Dendritic cell treated with granulocyte-macrophage colony-stimulating factor and Interleukin-4, amounts not matched to agents 40 ng/mL and 50 ng/mL, for 4 days (primary cell): ENCODE measurements at regions not wholly inside any gene's neighbourhood (a gene's known extent, or its start where the extent isn't known, plus 50 kb on each side); places are given as distances from the start of the nearest gene placed in this dataset.

Experiments used
- H3K27ac Mint-ChIP-seq: one replicate; pipeline ENCODE4 v1.8.0; 2022; ENCODE audit warnings: mild to moderate bottlenecking, mixed read lengths
- H3K27me3 Mint-ChIP-seq: one replicate; pipeline ENCODE4 v1.8.0; 2022; ENCODE audit warnings: mild to moderate bottlenecking, mixed read lengths
- H3K36me3 Mint-ChIP-seq: one replicate; pipeline ENCODE4 v1.8.0; 2022; ENCODE audit warnings: low read depth, mixed read lengths
- H3K4me1 Mint-ChIP-seq: one replicate; pipeline ENCODE4 v1.8.0; 2022; ENCODE audit warnings: low read depth, mixed read lengths
- H3K4me3 Mint-ChIP-seq: one replicate; pipeline ENCODE4 v1.8.0; 2022; ENCODE audit warnings: mild to moderate bottlenecking, moderate library complexity, mixed read lengths
- H3K9me3 Mint-ChIP-seq: one replicate; pipeline ENCODE4 v1.8.0; 2022; ENCODE audit warnings: mixed read lengths
- intact Hi-C: fragments of 100-400 bp; cut with micrococcal nuclease; formaldehyde crosslinking; loops from one replicate; pipeline ENCODE4 v1.15.0; 2022

GRCh38 chr5:86095092-86095491 lies 522.6 kb upstream of the COX7C start:
- intact Hi-C loops: no loop called here
- H3K4me3 Mint-ChIP-seq: no peak overlapping the region
- no peaks in the 10 kb centered on the region for H3K36me3 Mint-ChIP-seq
- H3K27ac Mint-ChIP-seq: no peak overlapping the region
- H3K9me3 Mint-ChIP-seq: no peaks in the 10 kb centered on the region
- H3K4me1 Mint-ChIP-seq: no peaks in the 10 kb centered on the region
- H3K27me3 Mint-ChIP-seq: no peaks in the 10 kb centered on the region

DNA sequence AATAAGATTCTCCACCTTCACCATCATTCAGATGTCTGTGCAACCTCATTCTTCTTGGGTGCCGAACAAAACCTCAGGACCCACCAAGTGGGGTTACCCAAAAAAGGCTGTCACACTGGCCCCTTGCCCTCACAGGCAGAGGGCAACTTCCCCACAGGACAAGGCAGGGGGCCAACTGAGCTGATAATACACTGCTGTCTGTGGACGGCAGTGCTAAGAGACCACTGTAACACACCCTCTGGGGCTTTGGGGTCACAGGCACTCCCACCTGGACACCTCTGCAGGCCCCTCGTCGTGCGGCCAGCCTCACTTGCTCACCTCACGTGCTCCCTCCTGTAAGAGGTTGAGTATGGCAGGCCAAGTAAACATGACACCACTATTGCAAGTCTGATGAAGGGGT lies 515.8 kb upstream of the COX7C start:
- intact Hi-C loops: no loop called here
- no peak overlapping the region for H3K27ac Mint-ChIP-seq
- no peaks in the 10 kb centered on the region for H3K9me3 Mint-ChIP-seq
- no peaks in the 10 kb centered on the region for H3K4me1 Mint-ChIP-seq
- H3K36me3 Mint-ChIP-seq: no peaks in the 10 kb centered on the region
- H3K4me3 Mint-ChIP-seq: no peak overlapping the region
- H3K27me3 Mint-ChIP-seq: no peaks in the 10 kb centered on the region

- H3K9me3 Mint-ChIP-seq: no peaks in the 10 kb centered on the region
Observed at GRCh38 chr5:86108825-86109224, 508.9 kb upstream of the COX7C start.

GRCh38 chr5:86112249-86112648 lies 505.5 kb upstream of the COX7C start:
- H3K4me3 Mint-ChIP-seq: no peak overlapping the region
- H3K9me3 Mint-ChIP-seq: no peaks in the 10 kb centered on the region
- no peak overlapping the region for H3K27ac Mint-ChIP-seq
- H3K4me1 Mint-ChIP-seq: no peaks in the 10 kb centered on the region
- intact Hi-C loops: no loop called here
- H3K36me3 Mint-ChIP-seq: no peaks in the 10 kb centered on the region
- H3K27me3 Mint-ChIP-seq: no peaks in the 10 kb centered on the region

More at GRCh38 chr5:86108825-86109224, 508.9 kb upstream of the COX7C start:
- H3K27ac Mint-ChIP-seq: no peak overlapping the region
- no peaks in the 10 kb centered on the region for H3K27me3 Mint-ChIP-seq
- intact Hi-C loops: no loop called here
- no peaks in the 10 kb centered on the region for H3K36me3 Mint-ChIP-seq
- H3K4me1 Mint-ChIP-seq: no peaks in the 10 kb centered on the region
- H3K4me3 Mint-ChIP-seq: no peak overlapping the region

DNA sequence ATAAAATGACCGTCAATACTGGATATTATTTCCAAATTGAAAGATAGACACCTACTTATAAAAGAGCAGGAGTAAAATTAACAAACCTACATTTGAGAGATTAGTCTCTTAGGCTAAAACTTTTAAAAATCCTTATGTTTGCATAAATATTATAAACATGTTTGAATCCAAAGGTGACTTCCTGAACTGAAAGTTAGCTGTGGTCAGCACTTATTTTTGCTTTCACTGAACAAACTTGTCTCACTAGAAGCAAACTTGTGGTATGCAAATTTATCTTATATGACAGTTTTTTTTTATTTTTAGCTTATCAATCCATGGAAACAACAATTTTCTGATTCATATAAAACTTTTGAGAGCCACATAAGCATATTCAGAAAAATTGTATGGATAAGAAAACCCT lies 502.6 kb upstream of the COX7C start:
- Mint-ChIP-seq H3K4me3 (no peak overlapping the region), H3K4me1 (no peaks in the 10 kb centered on the region), H3K27me3 (no peaks in the 10 kb centered on the region), H3K36me3 (no peaks in the 10 kb centered on the region), H3K9me3 (no peaks in the 10 kb centered on the region), H3K27ac (no peak overlapping the region)
- intact Hi-C loops: no loop called here

- Mint-ChIP-seq H3K4me1 (no peaks in the 10 kb centered on the region), H3K27me3 (no peaks in the 10 kb centered on the region), H3K36me3 (no peaks in the 10 kb centered on the region), H3K9me3 (no peaks in the 10 kb centered on the region), H3K4me3 (no peak overlapping the region), H3K27ac (no peak overlapping the region)
- intact Hi-C loops: no loop called here
Observed at GRCh38 chr5:86118542-86118941, 499.2 kb upstream of the COX7C start.

- Mint-ChIP-seq H3K27ac (no peak overlapping the region), H3K4me1 (no peaks in the 10 kb centered on the region), H3K4me3 (no peak overlapping the region), H3K36me3 (no peaks in the 10 kb centered on the region), H3K27me3 (no peaks in the 10 kb centered on the region), H3K9me3 (no peaks in the 10 kb centered on the region)
- intact Hi-C loops: no loop called here
Observed at GRCh38 chr5:86124333-86124732, 493.4 kb upstream of the COX7C start.

DNA sequence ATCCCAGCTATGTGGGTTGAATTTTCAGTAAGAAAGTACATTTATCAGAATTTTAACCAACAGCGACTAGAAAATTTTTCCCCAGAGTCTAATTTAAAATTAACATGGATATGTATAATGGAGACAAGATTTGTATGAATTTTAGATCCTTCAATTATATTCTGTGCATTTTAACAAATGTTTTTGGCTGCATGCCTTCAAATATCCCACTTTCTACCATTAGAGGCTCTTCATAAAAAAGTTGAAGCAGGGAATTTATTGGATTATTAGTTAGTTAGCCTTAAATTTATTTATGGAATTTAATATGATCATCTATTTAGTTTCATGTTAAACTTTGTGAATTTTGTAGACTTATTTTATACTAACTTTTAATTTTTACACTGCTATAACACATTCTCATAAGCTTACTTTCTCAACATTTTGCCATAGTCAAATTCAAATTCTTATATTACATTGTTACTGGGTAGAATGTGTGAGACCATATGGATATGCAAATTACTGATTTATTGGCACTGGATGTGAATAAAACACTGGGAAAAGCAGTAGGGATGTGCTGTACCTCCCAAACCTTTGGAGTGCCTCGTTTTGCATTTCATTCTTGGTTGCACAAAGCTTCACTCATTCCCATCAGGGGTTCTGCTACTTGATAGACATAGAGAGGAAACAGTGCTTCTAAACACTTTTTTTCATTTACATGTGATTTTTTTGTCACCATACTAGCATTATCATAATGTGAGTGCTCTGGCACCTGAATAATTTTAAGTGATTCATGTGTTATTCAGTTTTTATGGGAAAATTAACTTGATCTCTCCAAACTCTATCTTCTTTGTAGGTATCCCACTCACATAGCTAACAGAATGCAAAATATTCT lies 491.8 kb upstream of the COX7C start:
- no peak overlapping the region for H3K4me3 Mint-ChIP-seq
- intact Hi-C loops: no loop called here
- H3K36me3 Mint-ChIP-seq: no peaks in the 10 kb centered on the region
- no peak overlapping the region for H3K27ac Mint-ChIP-seq
- H3K27me3 Mint-ChIP-seq: no peaks in the 10 kb centered on the region
- H3K9me3 Mint-ChIP-seq: no peaks in the 10 kb centered on the region
- no peaks in the 10 kb centered on the region for H3K4me1 Mint-ChIP-seq

- Mint-ChIP-seq H3K36me3 (no peaks in the 10 kb centered on the region), H3K4me3 (no peak overlapping the region), H3K9me3 (no peaks in the 10 kb centered on the region), H3K27me3 (no peaks in the 10 kb centered on the region), H3K27ac (no peak overlapping the region), H3K4me1 (no peaks in the 10 kb centered on the region)
- intact Hi-C loops: no loop called here
Observed at GRCh38 chr5:86127696-86128095, 490.0 kb upstream of the COX7C start.

- Mint-ChIP-seq H3K27ac (no peak overlapping the region), H3K27me3 (no peaks in the 10 kb centered on the region), H3K4me3 (no peak overlapping the region), H3K9me3 (no peaks in the 10 kb centered on the region), H3K4me1 (no peaks in the 10 kb centered on the region), H3K36me3 (no peaks in the 10 kb centered on the region)
- intact Hi-C loops: no loop called here
Observed at GRCh38 chr5:86129009-86129408, 488.7 kb upstream of the COX7C start.

DNA sequence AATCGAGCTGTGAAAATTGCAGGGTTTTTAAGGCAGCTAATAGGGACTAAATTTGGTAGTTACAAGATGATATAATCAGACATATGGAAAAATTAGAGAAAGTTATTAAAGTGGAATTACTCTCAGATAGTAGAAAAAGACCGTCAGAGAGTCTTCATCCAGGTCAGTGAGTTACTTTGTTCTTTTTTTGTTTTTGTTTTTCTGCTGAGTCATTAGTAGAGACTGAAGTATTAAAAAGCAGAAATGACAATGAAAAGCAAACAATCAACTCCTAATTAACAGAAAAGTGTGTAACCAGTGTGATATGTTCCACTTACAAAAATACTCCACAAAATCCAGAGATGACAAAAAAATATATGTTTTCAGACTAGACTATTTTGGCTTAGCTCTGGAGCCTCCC lies 480.4 kb upstream of the COX7C start:
- Mint-ChIP-seq H3K9me3 (no peaks in the 10 kb centered on the region), H3K4me1 (no peaks in the 10 kb centered on the region), H3K4me3 (no peak overlapping the region), H3K27me3 (no peaks in the 10 kb centered on the region), H3K36me3 (no peaks in the 10 kb centered on the region), H3K27ac (no peak overlapping the region)
- intact Hi-C loops: no loop called here

DNA sequence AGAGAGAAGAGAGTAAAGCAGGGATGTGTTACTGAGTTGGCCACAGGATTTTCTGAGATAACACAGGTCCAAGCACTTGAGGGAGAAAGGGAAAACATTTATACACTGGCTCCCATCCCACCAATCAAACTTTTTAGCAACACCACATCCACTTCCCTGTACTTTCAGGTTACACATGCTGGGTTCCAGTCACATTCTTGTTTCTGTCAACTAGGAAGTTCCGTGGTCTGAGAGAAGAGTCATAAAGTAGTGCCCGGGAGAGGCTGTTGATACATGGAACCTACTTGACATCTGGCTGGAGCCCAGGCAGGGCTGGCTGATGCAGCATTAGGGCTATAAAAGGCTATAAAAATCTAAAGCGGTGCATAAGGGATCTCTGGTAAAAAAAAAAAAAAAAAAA lies 473.9 kb upstream of the COX7C start:
- Mint-ChIP-seq H3K4me3 (no peak overlapping the region), H3K27ac (no peak overlapping the region), H3K9me3 (peaks cover 19% of the 10 kb centered on the region), H3K27me3 (no peaks in the 10 kb centered on the region), H3K4me1 (no peaks in the 10 kb centered on the region), H3K36me3 (no peaks in the 10 kb centered on the region)
- intact Hi-C loops: no loop called here

DNA sequence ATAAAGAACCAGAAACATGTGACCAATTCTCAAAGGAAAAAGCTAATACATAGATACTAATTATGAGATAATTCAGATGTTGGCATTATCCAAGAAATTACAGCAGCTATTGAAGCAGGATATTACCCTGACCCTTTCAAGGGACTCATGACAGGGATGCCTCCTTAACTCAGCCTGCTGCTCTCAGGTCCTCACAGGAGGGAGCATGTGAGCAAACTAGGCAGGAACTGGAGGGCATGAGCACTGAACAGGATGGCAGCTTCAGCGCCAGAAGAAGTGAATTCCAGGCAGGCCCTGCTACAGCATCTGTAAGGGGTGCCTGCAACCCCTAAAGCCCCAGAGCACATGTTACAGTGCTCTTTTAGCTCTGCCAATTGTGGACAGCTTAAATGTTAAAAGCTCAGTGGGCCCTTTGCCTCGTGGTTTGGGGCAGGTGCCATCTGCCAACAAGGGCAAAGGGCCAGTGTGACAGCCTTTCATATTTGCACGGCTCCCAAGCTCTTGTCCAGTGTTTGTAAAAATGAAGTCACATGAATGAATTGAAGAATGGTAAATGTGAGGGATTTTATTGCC lies 464.7 kb upstream of the COX7C start:
- no peaks in the 10 kb centered on the region for H3K27me3 Mint-ChIP-seq
- no peaks in the 10 kb centered on the region for H3K9me3 Mint-ChIP-seq
- H3K36me3 Mint-ChIP-seq: no peaks in the 10 kb centered on the region
- no peak overlapping the region for H3K27ac Mint-ChIP-seq
- intact Hi-C loops: no loop called here
- H3K4me3 Mint-ChIP-seq: no peak overlapping the region
- H3K4me1 Mint-ChIP-seq: peaks cover 6% of the 10 kb centered on the region

DNA sequence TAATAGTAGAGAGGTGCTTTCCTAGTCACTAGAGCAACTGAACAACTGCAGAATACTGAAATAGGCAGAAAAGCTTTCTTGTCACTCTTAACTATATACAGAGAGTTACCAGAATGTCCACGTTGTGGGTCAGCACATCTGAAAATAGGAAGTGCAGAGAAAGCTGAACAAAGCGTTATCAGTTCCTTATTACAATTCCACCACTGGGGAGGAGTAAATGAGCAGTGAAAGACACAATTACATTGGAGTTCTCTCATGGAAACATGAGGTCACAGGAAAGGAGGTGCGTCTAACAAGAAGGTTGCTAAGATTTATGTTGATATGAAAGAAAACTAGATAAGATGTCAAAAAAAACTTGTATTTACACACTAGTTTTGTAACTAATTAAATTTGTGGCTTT lies 461.9 kb upstream of the COX7C start:
- Mint-ChIP-seq H3K36me3 (no peaks in the 10 kb centered on the region), H3K27ac (no peak overlapping the region), H3K4me1 (peaks cover 6% of the 10 kb centered on the region), H3K9me3 (no peaks in the 10 kb centered on the region), H3K27me3 (no peaks in the 10 kb centered on the region), H3K4me3 (no peak overlapping the region)
- intact Hi-C loops: no loop called here

- Mint-ChIP-seq H3K4me1 (no peaks in the 10 kb centered on the region), H3K4me3 (no peak overlapping the region), H3K27ac (no peak overlapping the region), H3K36me3 (no peaks in the 10 kb centered on the region), H3K9me3 (no peaks in the 10 kb centered on the region), H3K27me3 (no peaks in the 10 kb centered on the region)
- intact Hi-C loops: no loop called here
Observed at GRCh38 chr5:86170194-86170593, 447.5 kb upstream of the COX7C start.
